ENCODE measurements at regions not wholly inside any gene's neighbourhood (a gene's known extent, or its start where the extent isn't known, plus 50 kb on each side); places are given as distances from the start of the nearest gene placed in this dataset.

DNA sequence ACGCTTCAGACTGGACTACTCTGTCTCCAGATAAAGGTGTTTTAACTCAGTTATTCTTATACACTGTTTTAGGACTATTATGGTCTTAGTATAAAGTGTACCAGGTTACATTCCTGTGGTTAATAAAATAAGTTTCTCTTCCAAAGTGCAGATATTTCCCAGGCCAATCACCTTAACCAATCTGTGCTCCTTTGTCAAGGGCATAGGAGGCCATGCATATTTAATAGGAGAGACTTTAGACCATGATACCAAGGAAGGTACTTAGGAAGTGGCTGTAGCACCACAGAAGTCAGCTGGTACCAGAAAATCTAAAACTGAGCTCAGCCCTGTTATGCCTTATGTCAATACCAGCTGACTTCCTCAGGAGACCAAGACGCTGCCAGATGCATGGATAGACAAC, 226.5 kb upstream of the TMEM72 start:
- TF ChIP-seq, protein P1, sequence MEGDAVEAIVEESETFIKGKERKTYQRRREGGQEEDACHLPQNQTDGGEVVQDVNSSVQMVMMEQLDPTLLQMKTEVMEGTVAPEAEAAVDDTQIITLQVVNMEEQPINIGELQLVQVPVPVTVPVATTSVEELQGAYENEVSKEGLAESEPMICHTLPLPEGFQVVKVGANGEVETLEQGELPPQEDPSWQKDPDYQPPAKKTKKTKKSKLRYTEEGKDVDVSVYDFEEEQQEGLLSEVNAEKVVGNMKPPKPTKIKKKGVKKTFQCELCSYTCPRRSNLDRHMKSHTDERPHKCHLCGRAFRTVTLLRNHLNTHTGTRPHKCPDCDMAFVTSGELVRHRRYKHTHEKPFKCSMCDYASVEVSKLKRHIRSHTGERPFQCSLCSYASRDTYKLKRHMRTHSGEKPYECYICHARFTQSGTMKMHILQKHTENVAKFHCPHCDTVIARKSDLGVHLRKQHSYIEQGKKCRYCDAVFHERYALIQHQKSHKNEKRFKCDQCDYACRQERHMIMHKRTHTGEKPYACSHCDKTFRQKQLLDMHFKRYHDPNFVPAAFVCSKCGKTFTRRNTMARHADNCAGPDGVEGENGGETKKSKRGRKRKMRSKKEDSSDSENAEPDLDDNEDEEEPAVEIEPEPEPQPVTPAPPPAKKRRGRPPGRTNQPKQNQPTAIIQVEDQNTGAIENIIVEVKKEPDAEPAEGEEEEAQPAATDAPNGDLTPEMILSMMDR (IDR thresholded peaks at IDR 0.05; ENCODE audit: poor library complexity) = no peak
- TF ChIP-seq EZH2phosphoT487 (IDR thresholded peaks at IDR 0.05; ENCODE audit: low read depth, severe bottlenecking, unreplicated experiment) = no peak
- TF ChIP-seq EZH2 (IDR thresholded peaks at IDR 0.05; ENCODE audit: borderline replicate concordance) = no peak

All from hepatocyte (in vitro differentiated cells).